Fibroblast of skin of abdomen (primary cell): ENCODE measurements at regions not wholly inside any gene's neighbourhood (a gene's known extent, or its start where the extent isn't known, plus 50 kb on each side); places are given as distances from the start of the nearest gene placed in this dataset.
"Not testable (repeated sequence)": the region's sequence is repeated elsewhere in the genome, so short reads cannot be mapped to it uniquely, and the experiment has no call there.

Experiments used
- DNase-seq: peaks from one replicate; pipeline ENCODE4 v3.0.0-alpha.2; 2013

GRCh38 chr17:71450657-71451056, 670.2 kb upstream of the SOX9 start:
- not testable (repeated sequence) for DNase-seq

DNA sequence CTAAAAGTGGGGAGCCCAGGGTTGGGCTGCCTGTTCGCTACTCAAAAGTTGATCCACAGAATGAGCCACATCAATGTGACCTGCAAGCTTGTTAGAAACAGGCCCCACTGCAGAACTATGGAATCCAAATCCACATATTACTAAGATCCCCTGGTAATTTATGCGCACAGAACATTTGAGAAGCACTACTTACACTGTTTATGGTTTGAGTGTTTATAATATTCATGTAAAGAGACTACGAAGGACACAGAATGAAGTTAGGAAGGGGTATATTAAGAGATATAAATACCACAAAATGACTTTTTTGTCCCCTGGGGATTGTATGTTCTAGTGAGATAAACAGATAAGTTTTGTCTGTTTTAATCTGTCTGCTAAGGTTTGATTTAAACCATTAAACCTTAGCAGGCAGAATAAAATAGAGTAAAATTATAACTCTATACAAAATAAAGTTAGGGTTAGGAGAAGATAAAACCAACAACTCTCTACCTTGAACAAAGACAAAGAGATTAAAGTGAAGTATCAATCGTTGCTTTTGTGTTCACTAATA, 666.9 kb upstream of the SOX9 start:
- DNase-seq: no peak

DNA sequence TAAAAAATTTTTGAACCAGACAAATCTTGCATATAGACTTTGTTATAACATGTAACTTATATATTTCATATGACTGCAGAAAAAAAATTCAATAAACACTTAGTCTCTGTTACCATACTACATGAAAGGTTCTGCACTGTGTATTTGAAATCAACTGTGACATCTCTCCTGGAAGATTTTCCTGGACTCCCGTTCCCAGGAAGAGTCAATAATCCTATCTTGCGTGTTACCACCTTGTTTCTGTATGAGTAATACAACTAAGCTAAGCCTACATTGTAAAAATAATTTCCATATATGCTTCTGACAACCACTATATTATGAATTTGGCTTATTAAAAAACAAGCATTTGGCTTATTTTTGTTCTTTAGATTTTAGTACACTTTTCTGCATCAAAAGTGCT, 665.6 kb upstream of the SOX9 start:
- DNase-seq: no peak

DNA sequence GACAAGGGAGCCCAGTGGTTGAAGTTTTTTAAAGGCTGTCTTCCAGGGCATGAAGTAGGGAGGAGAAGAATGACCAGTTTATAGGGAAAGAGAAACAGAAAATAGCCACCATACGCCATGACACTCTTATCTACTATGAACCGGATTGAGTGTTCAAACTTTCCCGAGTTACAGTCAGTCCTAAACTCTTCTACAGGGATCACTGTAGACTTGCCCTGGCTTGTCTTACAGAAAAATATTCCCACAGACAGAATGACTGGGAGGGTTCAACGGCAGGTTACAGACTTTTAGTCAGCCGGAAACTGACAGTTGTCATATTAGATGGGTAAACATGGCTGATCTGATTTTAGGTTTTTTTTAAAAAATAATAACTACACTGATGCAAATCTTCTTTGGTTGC, 662.5 kb upstream of the SOX9 start:
- no peak for DNase-seq

GRCh38 chr17:71460943-71461342, 659.9 kb upstream of the SOX9 start:
- DNase-seq: peak; percentile 32

- DNase-seq: no peak
These were observed 659.2 kb upstream of the SOX9 start for GRCh38 chr17:71461498-71462169.

GRCh38 chr17:71464241-71464640, 656.6 kb upstream of the SOX9 start:
- DNase-seq: no peak

DNA sequence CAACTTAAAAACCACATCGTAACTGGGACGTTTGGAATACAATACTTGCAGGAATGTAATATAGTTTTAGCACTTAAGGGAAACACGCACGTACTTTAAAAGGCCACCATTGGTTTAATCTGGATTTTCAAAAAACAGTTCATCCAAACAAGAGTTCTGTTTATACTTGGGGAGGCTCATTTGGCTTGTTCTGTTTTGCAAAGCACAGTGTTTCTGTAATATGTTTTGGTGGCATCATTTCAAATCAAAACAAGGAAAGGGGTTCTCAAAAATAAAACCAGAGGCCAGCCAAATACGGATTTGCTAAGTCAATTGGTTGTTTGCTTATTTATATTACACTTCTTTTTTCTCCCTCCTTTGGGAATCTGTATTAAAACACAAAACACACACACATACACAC, 656.1 kb upstream of the SOX9 start:
- DNase-seq: no peak

DNA sequence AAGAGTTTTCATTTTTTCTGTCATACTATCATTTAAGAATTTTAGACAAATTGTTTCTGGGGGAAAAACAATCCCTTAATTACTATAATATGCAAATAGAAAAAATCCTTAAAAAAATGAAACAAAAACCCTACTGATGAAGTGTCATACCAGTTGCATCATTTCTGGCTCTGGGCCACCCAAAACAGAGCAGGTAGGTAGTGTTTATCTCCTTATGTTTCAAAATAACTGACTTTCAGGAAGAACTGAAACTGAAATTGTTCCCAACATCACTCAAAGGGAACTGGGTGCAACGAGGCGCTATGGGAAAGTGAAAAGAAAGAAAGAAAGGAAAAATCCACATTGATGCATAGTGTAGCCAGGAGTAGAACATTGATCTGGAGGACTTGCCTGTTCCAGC, 653.1 kb upstream of the SOX9 start:
- no peak for DNase-seq

DNA sequence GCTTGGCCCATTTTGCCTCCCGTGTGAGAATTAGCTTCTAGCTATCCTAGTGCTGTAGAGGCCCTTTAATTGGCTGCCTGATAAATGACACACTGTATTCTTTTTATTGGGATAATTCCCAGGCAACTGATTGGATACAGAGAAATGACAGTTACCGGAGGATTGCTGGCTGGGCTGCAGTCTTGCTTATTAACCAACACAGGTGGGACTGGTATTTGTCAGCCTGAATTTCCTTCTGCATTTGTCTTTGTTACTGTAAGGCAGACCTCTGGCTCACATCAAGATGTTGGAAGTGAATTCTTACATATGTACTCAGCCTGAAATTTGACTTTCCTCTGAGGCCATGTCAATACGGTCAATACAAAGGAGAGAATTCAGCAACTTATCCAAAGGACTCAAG, 650.8 kb upstream of the SOX9 start:
- no peak for DNase-seq

GRCh38 chr17:71472809-71473789, 647.7 kb upstream of the SOX9 start:
- peak; percentile 62 for DNase-seq

- no peak for DNase-seq
These were observed 643.5 kb upstream of the SOX9 start for GRCh38 chr17:71477356-71477755.

DNA sequence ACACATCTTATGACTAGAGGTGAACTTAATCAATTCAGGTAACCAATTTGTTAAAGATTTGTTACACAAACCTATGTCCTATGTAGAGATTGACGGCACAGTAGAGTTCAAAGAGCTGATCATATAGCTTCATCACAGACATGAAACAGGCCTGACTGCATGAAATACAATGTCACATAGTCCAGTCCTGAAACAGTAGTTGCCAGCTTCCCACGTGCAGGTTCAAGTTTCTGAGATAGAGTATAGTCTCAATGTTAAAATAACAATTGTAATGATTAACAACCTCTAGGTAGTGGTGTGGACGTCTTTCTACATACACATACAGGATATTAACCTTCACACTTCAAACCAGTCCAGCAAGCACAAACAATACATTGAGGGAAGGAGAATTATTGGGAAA, 640.7 kb upstream of the SOX9 start:
- no peak for DNase-seq

- DNase-seq: no peak
These were observed 638.2 kb upstream of the SOX9 start for GRCh38 chr17:71482625-71483024.

GRCh38 chr17:71484546-71484945, 636.3 kb upstream of the SOX9 start:
- no peak for DNase-seq

DNA sequence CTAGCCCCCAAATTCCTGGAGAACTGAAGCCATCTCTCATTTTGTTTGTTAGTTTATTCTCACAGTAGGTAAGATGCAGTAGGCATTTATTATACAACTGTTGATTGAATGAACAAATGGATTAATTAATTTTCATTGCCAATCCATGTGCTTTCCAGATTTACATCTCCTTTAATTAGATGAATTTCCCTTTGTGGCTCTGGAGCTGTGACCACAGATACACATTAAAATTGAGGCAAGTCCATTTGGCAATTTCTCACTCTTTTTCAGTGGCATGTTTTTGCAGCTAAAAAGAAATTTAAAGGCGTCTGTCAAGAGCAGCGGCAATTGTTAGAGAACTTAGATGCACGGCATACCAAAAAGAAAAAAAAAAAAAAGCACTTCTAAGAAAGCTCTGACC, 635.4 kb upstream of the SOX9 start:
- DNase-seq: no peak

- peak; percentile 46 for DNase-seq
These were observed 634.6 kb upstream of the SOX9 start for GRCh38 chr17:71486261-71486660.

- no peak for DNase-seq
These were observed 632.0 kb upstream of the SOX9 start for GRCh38 chr17:71488851-71489250.

- DNase-seq: peak; percentile 93
These were observed 626.6 kb upstream of the SOX9 start for GRCh38 chr17:71494062-71494855.

DNA sequence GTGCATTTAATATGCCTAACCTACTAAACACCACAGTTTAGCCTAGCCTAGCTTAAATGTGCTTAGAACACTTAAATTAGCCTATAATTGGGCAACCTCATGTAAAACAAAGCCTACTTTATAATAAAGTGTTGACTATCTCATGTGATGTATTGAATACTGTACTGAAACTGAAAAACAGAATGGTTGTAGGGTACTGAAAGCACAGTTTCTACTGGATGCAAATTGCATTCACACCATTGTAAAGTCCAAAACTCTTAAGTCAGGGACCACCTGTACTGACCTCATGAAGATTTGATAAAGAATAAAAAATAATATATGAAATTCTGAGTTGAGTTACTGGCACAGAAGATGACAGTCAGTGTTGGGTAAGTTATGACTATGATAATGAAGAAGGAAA, 625.4 kb upstream of the SOX9 start:
- DNase-seq: no peak

- peak; percentile 97 for DNase-seq
These were observed 624.3 kb upstream of the SOX9 start for GRCh38 chr17:71496552-71496951.

DNA sequence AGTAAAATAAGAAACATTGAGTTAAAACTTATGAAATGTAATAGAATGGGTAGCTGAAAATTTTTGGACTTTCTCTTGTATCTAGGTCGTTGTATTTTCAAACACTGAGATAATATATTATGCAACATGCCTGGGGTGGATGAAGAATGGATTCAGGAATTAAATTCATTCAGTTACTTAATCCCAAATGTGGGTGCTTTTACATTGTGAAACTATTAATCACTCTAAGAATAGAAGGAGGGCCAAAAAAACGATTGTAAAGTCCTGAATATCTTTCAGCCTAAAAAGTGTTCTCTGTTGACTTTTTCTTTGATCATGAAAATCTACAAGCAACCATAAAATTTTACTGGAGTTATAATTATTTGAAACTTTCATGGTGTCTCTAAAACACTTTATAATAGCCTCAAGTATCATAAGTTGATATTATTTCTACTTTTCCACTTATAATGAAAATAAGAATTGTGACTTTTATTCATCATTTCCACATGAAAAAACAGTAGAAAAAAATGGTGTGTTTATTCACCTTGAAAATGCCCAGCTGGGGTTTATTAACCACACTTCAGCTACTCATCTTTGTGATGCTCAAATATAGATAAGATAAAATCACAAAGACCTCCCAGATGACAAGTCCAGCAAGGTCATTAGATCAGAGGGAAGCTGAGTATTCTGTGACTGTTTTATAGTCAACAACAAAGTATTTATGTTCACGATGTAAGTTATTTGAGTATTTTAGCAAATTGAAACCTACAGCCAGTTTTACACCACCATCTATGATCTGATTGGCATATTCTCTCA, 619.9 kb upstream of the SOX9 start:
- peak; percentile 73 for DNase-seq
